HEK293T (cell line): ENCODE measurements at regions not wholly inside any gene's neighbourhood (a gene's known extent, or its start where the extent isn't known, plus 50 kb on each side); places are given as distances from the start of the nearest gene placed in this dataset.

ENCODE experiments used
- CTCF ChIA-PET: fragments of 350-600 bp; formaldehyde crosslinking; extraction: SDS; loops from one replicate; lab custom pipeline; 2021; ENCODE audit warnings: antibody characterized with exemption, inconsistent platforms; lab: Yijun Ruan, JAX
- POLR2A ChIA-PET: fragments of 350-600 bp; formaldehyde crosslinking; extraction: SDS; loops from one replicate; lab custom pipeline; 2020; ENCODE audit warnings: antibody characterized with exemption, inconsistent platforms; lab: Yijun Ruan, JAX
- DNase-seq: peaks from one replicate; pipeline ENCODE4 v3.0.0; 2012; ENCODE audit warnings: mixed read lengths; ENCODE audit errors: extremely low spot score
- ARNT ChIP-seq: fragments of 450-650 bp; IDR thresholded peaks from 2 replicates; pipeline ENCODE4 v1.6.1; 2017; ENCODE audit warnings: mild to moderate bottlenecking
- BHLHE40 ChIP-seq: fragments of 450-650 bp; IDR thresholded peaks from 2 replicates; pipeline ENCODE4 v1.6.1; 2016; ENCODE audit warnings: mild to moderate bottlenecking, moderate library complexity, borderline replicate concordance
- CTBP1 ChIP-seq: fragments of 450-650 bp; IDR thresholded peaks from 2 replicates; pipeline ENCODE4 v1.6.1; 2016; ENCODE audit warnings: borderline replicate concordance
- ELF4 ChIP-seq: fragments of 450-650 bp; IDR thresholded peaks from 2 replicates; pipeline ENCODE4 v1.6.1; 2017; ENCODE audit warnings: antibody characterized with exemption
- FOXA1 ChIP-seq: fragments of 450-650 bp; IDR thresholded peaks from 2 replicates; pipeline ENCODE4 v1.6.1; 2016; ENCODE audit warnings: mild to moderate bottlenecking
- FOXK2 ChIP-seq: fragments of 450-650 bp; IDR thresholded peaks from 2 replicates; pipeline ENCODE4 v1.6.1; 2016; ENCODE audit warnings: mild to moderate bottlenecking
- FOXM1 ChIP-seq: fragments of 450-650 bp; IDR thresholded peaks from 2 replicates; pipeline ENCODE4 v1.6.1; 2017; ENCODE audit warnings: mild to moderate bottlenecking, borderline replicate concordance
- HDGF ChIP-seq: fragments of 450-650 bp; IDR thresholded peaks from 2 replicates; pipeline ENCODE4 v1.6.1; 2017; ENCODE audit warnings: antibody characterized with exemption, borderline replicate concordance
- L3MBTL2 ChIP-seq: fragments of 450-650 bp; conservative IDR thresholded peaks from 2 replicates; pipeline ENCODE4 v1.6.1; 2016; ENCODE audit warnings: mild to moderate bottlenecking
- LEF1 ChIP-seq: fragments of 450-650 bp; IDR thresholded peaks from 2 replicates; pipeline ENCODE4 v1.6.1; 2017; ENCODE audit warnings: mild to moderate bottlenecking, borderline replicate concordance
- NFRKB ChIP-seq: fragments of 450-650 bp; IDR thresholded peaks from 2 replicates; pipeline ENCODE4 v1.6.1; 2016; ENCODE audit warnings: mild to moderate bottlenecking, moderate library complexity
- PKNOX1 ChIP-seq: fragments of 450-650 bp; IDR thresholded peaks from 2 replicates; pipeline ENCODE4 v1.6.1; 2016
- SP1 ChIP-seq: fragments of 450-650 bp; IDR thresholded peaks from 2 replicates; pipeline ENCODE4 v1.6.1; 2017
- SUZ12 ChIP-seq: fragments of 450-650 bp; IDR thresholded peaks from 2 replicates; pipeline ENCODE4 v1.6.1; 2016; ENCODE audit warnings: mild to moderate bottlenecking
- TARDBP ChIP-seq: fragments of 450-650 bp; IDR thresholded peaks from 2 replicates; pipeline ENCODE4 v1.6.1; 2016
- ZNF384 ChIP-seq: fragments of 450-650 bp; IDR thresholded peaks from 2 replicates; pipeline ENCODE4 v1.6.1; 2016

GRCh38 chr1:57982852-57983251, 559.0 kb upstream of the DAB1 start:
- POLR2A ChIA-PET, result no interaction called here
- TF ChIP-seq TARDBP (no peak), CTBP1 (no peak), NFRKB (no peak), ELF4 (no peak), SP1 (no peak), PKNOX1 (no peak), ARNT (no peak), FOXK2 (no peak), SUZ12 (no peak), LEF1 (no peak), ZNF384 (no peak), HDGF (no peak), L3MBTL2 (no peak)
- CTCF ChIA-PET, result no interaction called here
- no peak for DNase-seq

DNA sequence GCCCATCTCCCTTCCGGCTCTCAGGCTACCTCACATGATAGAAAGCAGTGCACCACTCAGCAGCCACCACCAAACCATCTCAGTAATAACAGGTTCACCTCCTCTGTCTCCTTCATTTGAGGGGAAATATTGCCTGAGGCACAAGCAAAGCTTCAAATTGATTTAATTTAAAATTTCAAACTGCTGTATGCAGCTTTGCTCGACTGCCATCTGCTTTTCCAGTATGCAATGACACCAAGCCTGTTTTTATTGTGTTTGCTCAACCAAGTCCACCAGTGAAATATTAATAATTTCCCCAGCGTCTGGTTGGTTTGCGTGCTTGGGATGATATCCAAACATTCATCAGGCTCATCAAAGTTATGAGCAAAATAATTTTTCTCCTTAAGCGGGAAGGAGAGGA, 552.4 kb upstream of the DAB1 start:
- POLR2A ChIA-PET, result no interaction called here
- CTCF ChIA-PET, result no interaction called here
- no peak for TF ChIP-seq BHLHE40
- TF ChIP-seq FOXM1, result no peak
- no peak for TF ChIP-seq NFRKB
- no peak for TF ChIP-seq L3MBTL2
- TF ChIP-seq SP1, result no peak
- no peak for TF ChIP-seq HDGF
- no peak for TF ChIP-seq SUZ12
- no peak for TF ChIP-seq CTBP1
- TF ChIP-seq ARNT, result no peak
- TF ChIP-seq FOXK2, result no peak
- TF ChIP-seq ZNF384, result no peak
- no peak for TF ChIP-seq LEF1
- no peak for TF ChIP-seq FOXA1
- TF ChIP-seq TARDBP, result no peak
- TF ChIP-seq PKNOX1, result no peak

GRCh38 chr1:57968321-57968720, 544.5 kb upstream of the DAB1 start:
- CTCF ChIA-PET, result no interaction called here
- DNase-seq, result no peak
- POLR2A ChIA-PET, result no interaction called here
- TF ChIP-seq SP1 (no peak), NFRKB (no peak), CTBP1 (no peak)

More for the DNA sequence above, 552.4 kb upstream of the DAB1 start:
- no peak for DNase-seq

DNA sequence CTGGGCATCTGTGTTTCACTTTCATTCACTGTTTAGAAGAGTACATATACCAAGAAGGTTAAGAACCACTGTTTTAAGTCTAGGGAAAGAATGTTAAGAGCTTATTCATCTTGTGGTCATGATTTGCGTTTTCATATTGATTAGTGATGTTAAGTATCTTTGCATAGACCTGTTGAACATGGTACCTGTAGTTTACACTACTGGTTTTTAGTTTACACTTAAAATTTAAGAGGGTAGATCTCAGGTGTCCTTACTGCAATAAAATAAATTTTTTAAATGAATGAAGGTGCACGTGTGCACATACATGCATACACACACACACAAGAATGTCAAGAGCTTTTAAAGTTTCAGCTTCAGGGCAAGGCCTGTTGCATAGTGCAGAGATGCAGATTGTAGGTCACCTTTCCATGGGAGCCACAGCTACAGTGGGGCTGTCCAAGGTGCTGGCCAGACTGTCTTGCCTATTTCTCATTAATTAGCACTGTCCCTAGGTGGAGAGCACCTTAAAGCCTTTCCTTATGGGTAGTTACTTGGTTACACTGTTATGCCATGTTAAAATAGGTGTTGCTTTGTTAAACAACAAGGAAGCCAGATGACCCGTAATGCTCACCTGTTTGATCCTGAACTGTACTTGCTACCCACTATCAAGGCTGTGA, 543.0 kb upstream of the DAB1 start:
- ChIA-PET POLR2A (no interaction called here), CTCF (no interaction called here)
- DNase-seq, result no peak
- TF ChIP-seq FOXK2, result no peak
- no peak for TF ChIP-seq NFRKB
- TF ChIP-seq SUZ12, result no peak
- TF ChIP-seq BHLHE40, result no peak
- TF ChIP-seq PKNOX1, result no peak
- no peak for TF ChIP-seq ARNT

- ChIA-PET POLR2A (no interaction called here), CTCF (no interaction called here)
- DNase-seq, result no peak
Measured at GRCh38 chr1:57966340-57966739, 542.5 kb upstream of the DAB1 start.

GRCh38 chr1:57963581-57963980, 539.7 kb upstream of the DAB1 start:
- no peak for TF ChIP-seq NFRKB
- no peak for TF ChIP-seq LEF1
- no peak for TF ChIP-seq L3MBTL2
- no peak for TF ChIP-seq PKNOX1
- TF ChIP-seq TARDBP, result no peak
- TF ChIP-seq FOXK2, result no peak
- TF ChIP-seq FOXM1, result no peak
- TF ChIP-seq ARNT, result no peak
- no peak for TF ChIP-seq CTBP1
- TF ChIP-seq ZNF384, result no peak
- TF ChIP-seq SUZ12, result no peak
- no peak for TF ChIP-seq FOXA1
- TF ChIP-seq ELF4, result no peak
- CTCF ChIA-PET, result no interaction called here
- peak; percentile 21 for DNase-seq
- POLR2A ChIA-PET, result no interaction called here

More at GRCh38 chr1:57966340-57966739, 542.5 kb upstream of the DAB1 start:
- TF ChIP-seq HDGF (no peak), ARNT (no peak), FOXA1 (no peak)
